Suprapubic skin (tissue), 4 donors: ENCODE measurements at regions not wholly inside any gene's neighbourhood (a gene's known extent, or its start where the extent isn't known, plus 50 kb on each side); places are given as distances from the start of the nearest gene placed in this dataset.
"Not testable (repeated sequence)": the region's sequence is repeated elsewhere in the genome, so short reads cannot be mapped to it uniquely, and the experiment has no call there.

ENCODE experiments used
- CTCF ChIP-seq, 2 donors: fragments of 200-600 bp in 1 of 2; fragments of 450-650 bp in 1 of 2; sonication (generic) in 1 of 2; IDR thresholded peaks; one replicate each; pipeline ENCODE4 v1.5.1; 2016 to 2019; ENCODE audit warnings: antibody characterized with exemption in 2 of 2, mild to moderate bottlenecking in 1 of 2, moderate library complexity in 1 of 2
- EP300 ChIP-seq: sonication (generic); formaldehyde crosslinking; IDR thresholded peaks from one replicate; pipeline ENCODE4 v1.6.1; 2017; ENCODE audit warnings: antibody characterized with exemption
- POLR2A ChIP-seq, 2 donors: fragments of 450-650 bp; IDR thresholded peaks; one replicate each; pipeline ENCODE4 v1.6.1; 2017; ENCODE audit warnings: antibody characterized with exemption in 2 of 2, mild to moderate bottlenecking in 2 of 2, moderate library complexity in 2 of 2
- POLR2AphosphoS5 ChIP-seq, 3 donors: sonication (generic); formaldehyde crosslinking; IDR thresholded peaks; one replicate each; pipeline ENCODE4 v1.6.1; 2017; ENCODE audit warnings: antibody characterized with exemption in 3 of 3

- TF ChIP-seq CTCF (IDR thresholded peaks at IDR 0.05); POLR2AphosphoS5 (IDR thresholded peaks at IDR 0.05); EP300; POLR2A (IDR thresholded peaks at IDR 0.05): not testable (repeated sequence)
Observed at GRCh38 chr11:3509563-3509962, 130.6 kb upstream of the ZNF195 start.
